ENCODE measurements at regions not wholly inside any gene's neighbourhood (a gene's known extent, or its start where the extent isn't known, plus 50 kb on each side); places are given as distances from the start of the nearest gene placed in this dataset.

GRCh38 chr2:161068670-161069069, 91.6 kb upstream of the TANK start:
- TF ChIP-seq POLR2AphosphoS5 (IDR thresholded peaks at IDR 0.05; ENCODE audit: low read depth) = no peak
- no peak overlapping the region for H3K4me2 ChIP-seq
- no peak overlapping the region for H2AFZ ChIP-seq
- Mint-ChIP-seq H3K4me1 (peaks cover under 1% of the 10 kb centered on the region), H3K9me3 (no peaks in the 10 kb centered on the region), H3K27me3 (ENCODE audit: insufficient read depth, low read depth, poor library complexity) (peaks cover 3% of the 10 kb centered on the region), H3K36me3 (ENCODE audit: low read depth) (no peaks in the 10 kb centered on the region), H3K4me3 (no peak overlapping the region), H3K27ac (no peak overlapping the region)
- no peak for DNase-seq (ENCODE audit: low spot score)
- H3K9me2 ChIP-seq (ENCODE audit: insufficient read depth) = no peaks in the 10 kb centered on the region
- H3F3A ChIP-seq (replicated peaks; ENCODE audit: low read depth) = no peaks in the 10 kb centered on the region
- no peak overlapping the region for H3K4me3 ChIP-seq
- H4K20me1 ChIP-seq (replicated peaks; ENCODE audit: insufficient read depth) = no peaks in the 10 kb centered on the region
- ATAC-seq = no peak
- H3K27ac ChIP-seq (ENCODE audit: low read depth) = no peak overlapping the region
- H3K36me3 ChIP-seq (ENCODE audit: insufficient read depth) = no peaks in the 10 kb centered on the region
- no peaks in the 10 kb centered on the region for H3K4me1 ChIP-seq (ENCODE audit: insufficient read depth)
- no peaks in the 10 kb centered on the region for H3K79me2 ChIP-seq (replicated peaks; ENCODE audit: insufficient read depth)
- H3K27me3 ChIP-seq (ENCODE audit: insufficient read depth) = no peaks in the 10 kb centered on the region

DNA sequence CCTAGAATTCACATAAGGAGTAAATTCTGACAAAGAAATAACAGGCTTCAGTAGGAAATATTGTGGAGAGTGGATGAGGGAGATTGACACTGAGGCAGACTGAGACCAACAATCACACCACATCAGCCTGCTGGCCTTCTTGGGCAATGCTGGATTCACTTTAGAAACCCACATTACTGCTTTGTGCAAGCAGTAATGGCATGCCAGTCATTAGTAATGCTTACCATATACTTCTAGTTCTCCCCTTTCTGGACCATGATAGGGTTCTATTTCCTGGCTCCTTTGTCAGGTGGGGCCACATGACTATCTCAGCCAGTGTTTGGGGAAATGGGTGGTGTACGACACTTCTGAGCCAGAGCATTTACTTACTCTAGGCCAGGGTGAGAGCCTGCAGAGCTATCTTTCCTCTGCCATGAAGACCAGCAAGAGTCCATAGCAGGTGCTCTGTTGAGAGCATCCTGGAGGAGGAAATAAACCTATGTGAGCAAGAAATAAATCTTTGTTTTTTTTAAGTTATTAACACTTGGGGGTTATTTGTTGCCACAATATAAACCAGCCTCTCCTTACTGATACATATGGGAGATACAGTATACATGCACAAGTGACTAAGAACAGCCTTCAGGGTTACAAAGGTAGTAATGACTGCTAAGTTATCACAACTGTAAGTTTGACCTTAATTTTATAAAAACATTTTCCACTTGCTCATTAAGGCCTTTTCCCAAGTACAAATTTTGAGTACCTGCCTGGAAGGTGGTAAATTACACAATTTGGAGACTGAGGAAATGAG, 89.3 kb upstream of the TANK start:
- H3F3A ChIP-seq (replicated peaks; ENCODE audit: low read depth) = no peaks in the 10 kb centered on the region
- Mint-ChIP-seq H3K9me3 (no peaks in the 10 kb centered on the region; the same call in 2 of the 3 replicates), H3K4me3 (no peak overlapping the region), H3K4me1 (peaks cover 6% of the 10 kb centered on the region; the same call in 1 of the 3 replicates), H3K27ac (no peak overlapping the region), H3K36me3 (ENCODE audit: low read depth) (no peaks in the 10 kb centered on the region), H3K27me3 (ENCODE audit: insufficient read depth, low read depth, poor library complexity) (peaks cover 3% of the 10 kb centered on the region)
- H3K27me3 ChIP-seq (ENCODE audit: insufficient read depth) = no peaks in the 10 kb centered on the region
- no peak for ATAC-seq
- no peaks in the 10 kb centered on the region for H3K36me3 ChIP-seq (ENCODE audit: insufficient read depth)
- H3K9me2 ChIP-seq (ENCODE audit: insufficient read depth) = no peaks in the 10 kb centered on the region
- no peaks in the 10 kb centered on the region for H4K20me1 ChIP-seq (replicated peaks; ENCODE audit: insufficient read depth)
- no peak for DNase-seq (ENCODE audit: low spot score)
- no peaks in the 10 kb centered on the region for H3K4me1 ChIP-seq (ENCODE audit: insufficient read depth)
- H2AFZ ChIP-seq = no peak overlapping the region
- H3K4me2 ChIP-seq = no peak overlapping the region
- H3K4me3 ChIP-seq = no peak overlapping the region
- H3K79me2 ChIP-seq (replicated peaks; ENCODE audit: insufficient read depth) = no peaks in the 10 kb centered on the region
- H3K27ac ChIP-seq (ENCODE audit: low read depth) = no peak overlapping the region
- TF ChIP-seq CREB1 (CRISPR knock-in tag; IDR thresholded peaks at IDR 0.05; ENCODE audit: low read depth) = no peak
- no peak for TF ChIP-seq EZH2 (IDR thresholded peaks at IDR 0.05; ENCODE audit: low read depth, unreplicated experiment)
- TF ChIP-seq POLR2AphosphoS5 (IDR thresholded peaks at IDR 0.05; ENCODE audit: low read depth) = no peak
- TF ChIP-seq CTCF (conservative IDR thresholded peaks at IDR 0.05; ENCODE audit: low read depth in 2 of 2) = no peak
- no peak for TF ChIP-seq EZH2phosphoT487 (IDR thresholded peaks at IDR 0.05; ENCODE audit: unreplicated experiment)
- TF ChIP-seq ZNF462 (CRISPR knock-in tag; IDR thresholded peaks at IDR 0.05) = no peak
- no peak for TF ChIP-seq ETS1 (IDR thresholded peaks at IDR 0.05)
- no peak for TF ChIP-seq NANOG (IDR thresholded peaks at IDR 0.05; ENCODE audit: borderline replicate concordance)
